ENCODE measurements at regions not wholly inside any gene's neighbourhood (a gene's known extent, or its start where the extent isn't known, plus 50 kb on each side); places are given as distances from the start of the nearest gene placed in this dataset.

DNA sequence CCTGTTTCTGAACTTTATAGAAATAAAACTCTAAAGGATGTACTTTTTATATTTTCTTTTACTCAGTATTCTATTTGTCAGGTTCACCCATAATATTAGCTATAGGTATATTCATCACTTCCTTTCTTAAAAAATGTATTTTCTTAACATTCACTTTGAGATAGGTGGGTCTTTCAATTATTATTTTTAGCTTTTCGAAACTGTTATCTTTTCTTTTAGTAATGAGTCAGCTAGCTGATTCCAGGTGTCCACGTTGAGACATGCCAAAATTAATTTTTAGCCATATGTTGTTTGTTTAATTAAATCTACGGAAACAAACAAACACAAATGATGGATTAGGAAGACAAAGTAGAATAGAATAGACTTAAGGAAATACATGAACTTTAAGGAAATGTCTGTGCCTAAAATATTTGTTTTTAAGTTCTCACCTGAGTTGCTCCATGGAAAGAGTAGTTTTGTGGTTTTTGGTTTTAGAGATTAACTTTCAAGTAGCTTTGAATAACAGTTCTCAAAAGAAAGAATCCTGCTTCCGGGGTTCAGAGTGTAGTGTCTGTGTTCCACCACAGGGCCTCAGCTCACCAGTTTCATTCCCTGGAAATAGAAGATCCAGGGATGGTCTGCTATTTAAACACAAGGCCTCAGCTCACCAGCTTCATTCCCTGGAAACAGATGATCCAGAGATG, 435.0 kb downstream of the HAO1 start:
- no peak for TF ChIP-seq EZH2 (IDR thresholded peaks at IDR 0.05; ENCODE audit: borderline replicate concordance, insufficient read depth, low read depth, low read length, poor library complexity, severe bottlenecking)
- TF ChIP-seq, protein P1, sequence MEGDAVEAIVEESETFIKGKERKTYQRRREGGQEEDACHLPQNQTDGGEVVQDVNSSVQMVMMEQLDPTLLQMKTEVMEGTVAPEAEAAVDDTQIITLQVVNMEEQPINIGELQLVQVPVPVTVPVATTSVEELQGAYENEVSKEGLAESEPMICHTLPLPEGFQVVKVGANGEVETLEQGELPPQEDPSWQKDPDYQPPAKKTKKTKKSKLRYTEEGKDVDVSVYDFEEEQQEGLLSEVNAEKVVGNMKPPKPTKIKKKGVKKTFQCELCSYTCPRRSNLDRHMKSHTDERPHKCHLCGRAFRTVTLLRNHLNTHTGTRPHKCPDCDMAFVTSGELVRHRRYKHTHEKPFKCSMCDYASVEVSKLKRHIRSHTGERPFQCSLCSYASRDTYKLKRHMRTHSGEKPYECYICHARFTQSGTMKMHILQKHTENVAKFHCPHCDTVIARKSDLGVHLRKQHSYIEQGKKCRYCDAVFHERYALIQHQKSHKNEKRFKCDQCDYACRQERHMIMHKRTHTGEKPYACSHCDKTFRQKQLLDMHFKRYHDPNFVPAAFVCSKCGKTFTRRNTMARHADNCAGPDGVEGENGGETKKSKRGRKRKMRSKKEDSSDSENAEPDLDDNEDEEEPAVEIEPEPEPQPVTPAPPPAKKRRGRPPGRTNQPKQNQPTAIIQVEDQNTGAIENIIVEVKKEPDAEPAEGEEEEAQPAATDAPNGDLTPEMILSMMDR (IDR thresholded peaks at IDR 0.05) = no peak

All from B cell (primary cell).